ENCODE measurements at regions not wholly inside any gene's neighbourhood (a gene's known extent, or its start where the extent isn't known, plus 50 kb on each side); places are given as distances from the start of the nearest gene placed in this dataset.

- FAIRE-seq, result no peak
- DNase-seq (ENCODE audit: extremely low spot score, insufficient read length, low read depth), result no peak
These were observed 119.1 kb upstream of the GALNT2 start for GRCh38 chr1:229947968-229948367.

GRCh38 chr1:229948438-229948837, 118.6 kb upstream of the GALNT2 start:
- FAIRE-seq (no peak), DNase-seq (ENCODE audit: extremely low spot score, insufficient read length, low read depth) (no peak)

GRCh38 chr1:229949500-229949899, 117.5 kb upstream of the GALNT2 start:
- DNase-seq (ENCODE audit: extremely low spot score, insufficient read length, low read depth), result no peak
- no peak for FAIRE-seq

- no peak for DNase-seq (ENCODE audit: extremely low spot score, insufficient read length, low read depth)
These were observed 117.0 kb upstream of the GALNT2 start for GRCh38 chr1:229950020-229950419.

GRCh38 chr1:229950908-229951307, 116.1 kb upstream of the GALNT2 start:
- DNase-seq (ENCODE audit: extremely low spot score, insufficient read length, low read depth) (no peak), FAIRE-seq (no peak)

More at GRCh38 chr1:229950020-229950419, 117.0 kb upstream of the GALNT2 start:
- no peak for FAIRE-seq

- no peak for FAIRE-seq
These were observed 115.0 kb upstream of the GALNT2 start for GRCh38 chr1:229951856-229952534.

GRCh38 chr1:229952670-229953520, 114.1 kb upstream of the GALNT2 start:
- no peak for FAIRE-seq
- DNase-seq (ENCODE audit: extremely low spot score, insufficient read length, low read depth), result no peak

More at GRCh38 chr1:229951856-229952534, 115.0 kb upstream of the GALNT2 start:
- no peak for DNase-seq (ENCODE audit: extremely low spot score, insufficient read length, low read depth)

GRCh38 chr1:229953736-229954326, 113.2 kb upstream of the GALNT2 start:
- DNase-seq (ENCODE audit: extremely low spot score, insufficient read length, low read depth) (no peak), FAIRE-seq (peak; percentile 59)

- no peak for FAIRE-seq
- DNase-seq (ENCODE audit: extremely low spot score, insufficient read length, low read depth), result no peak
These were observed 102.8 kb upstream of the GALNT2 start for GRCh38 chr1:229964281-229964680.

- DNase-seq (ENCODE audit: extremely low spot score, insufficient read length, low read depth) (no peak), FAIRE-seq (no peak)
These were observed 96.3 kb upstream of the GALNT2 start for GRCh38 chr1:229970714-229971113.

- FAIRE-seq (no peak), DNase-seq (ENCODE audit: extremely low spot score, insufficient read length, low read depth) (no peak)
These were observed 95.9 kb upstream of the GALNT2 start for GRCh38 chr1:229971141-229971540.

- no peak for FAIRE-seq
- no peak for DNase-seq (ENCODE audit: extremely low spot score, insufficient read length, low read depth)
These were observed 94.3 kb upstream of the GALNT2 start for GRCh38 chr1:229972600-229973296.

- DNase-seq (ENCODE audit: extremely low spot score, insufficient read length, low read depth) (no peak), FAIRE-seq (no peak)
These were observed 93.8 kb upstream of the GALNT2 start for GRCh38 chr1:229973297-229973612.

- no peak for FAIRE-seq
- DNase-seq (ENCODE audit: extremely low spot score, insufficient read length, low read depth), result no peak
These were observed 92.0 kb upstream of the GALNT2 start for GRCh38 chr1:229975047-229975446.

- DNase-seq (ENCODE audit: extremely low spot score, insufficient read length, low read depth) (no peak), FAIRE-seq (no peak)
These were observed 87.0 kb upstream of the GALNT2 start for GRCh38 chr1:229980009-229980408.

- no peak for DNase-seq (ENCODE audit: extremely low spot score, insufficient read length, low read depth)
- FAIRE-seq, result no peak
These were observed 85.3 kb upstream of the GALNT2 start for GRCh38 chr1:229981736-229982135.

GRCh38 chr1:229984310-229984991, 82.6 kb upstream of the GALNT2 start:
- FAIRE-seq (no peak), DNase-seq (ENCODE audit: extremely low spot score, insufficient read length, low read depth) (no peak)

- DNase-seq (ENCODE audit: extremely low spot score, insufficient read length, low read depth) (no peak), FAIRE-seq (no peak)
These were observed 81.9 kb upstream of the GALNT2 start for GRCh38 chr1:229984992-229985612.

GRCh38 chr1:229985613-229986010, 81.4 kb upstream of the GALNT2 start:
- FAIRE-seq (no peak), DNase-seq (ENCODE audit: extremely low spot score, insufficient read length, low read depth) (no peak)
